ENCODE measurements at regions not wholly inside any gene's neighbourhood (a gene's known extent, or its start where the extent isn't known, plus 50 kb on each side); places are given as distances from the start of the nearest gene placed in this dataset.

GRCh38 chr2:194566907-194567660, 1089.9 kb upstream of the SLC39A10 start:
- TF ChIP-seq CTCF (conservative IDR thresholded peaks at IDR 0.05; ENCODE audit: low read depth, low read length) (no peak), EZH2phosphoT487 (IDR thresholded peaks at IDR 0.05; ENCODE audit: borderline replicate concordance, low read length) (no peak), EZH2 (IDR thresholded peaks at IDR 0.05; ENCODE audit: low read length, unreplicated experiment) (no peak)
